GM21447 (cell line): ENCODE measurements at regions not wholly inside any gene's neighbourhood (a gene's known extent, or its start where the extent isn't known, plus 50 kb on each side); places are given as distances from the start of the nearest gene placed in this dataset.
"Not testable (repeated sequence)": the region's sequence is repeated elsewhere in the genome, so short reads cannot be mapped to it uniquely, and the experiment has no call there.

ENCODE experiments used
- ATAC-seq: cut with Tn5 transposase; IDR thresholded peaks from one replicate; pipeline ENCODE4 v1.9.1; 2021; ENCODE audit not compliant: unreplicated experiment

DNA sequence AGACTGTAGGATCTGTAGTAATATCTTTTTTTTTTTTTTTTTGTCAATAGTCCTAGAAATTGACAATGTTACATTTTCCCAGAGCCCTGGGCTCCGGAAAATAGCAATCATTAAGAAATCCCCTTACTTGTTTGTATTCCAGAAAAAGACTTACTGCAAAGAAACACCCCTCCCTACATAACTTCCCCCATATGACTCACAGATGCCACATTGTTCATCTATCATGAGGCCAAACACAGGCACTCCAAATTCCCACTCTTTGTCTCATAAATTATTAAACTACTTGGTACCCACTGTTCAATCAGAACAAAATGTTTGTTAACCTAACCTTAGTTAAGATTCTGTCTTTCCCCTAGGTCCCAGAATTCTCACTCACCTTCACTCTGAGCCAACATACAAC lies 53.5 kb downstream of the TEX51 start:
- ATAC-seq: no peak

DNA sequence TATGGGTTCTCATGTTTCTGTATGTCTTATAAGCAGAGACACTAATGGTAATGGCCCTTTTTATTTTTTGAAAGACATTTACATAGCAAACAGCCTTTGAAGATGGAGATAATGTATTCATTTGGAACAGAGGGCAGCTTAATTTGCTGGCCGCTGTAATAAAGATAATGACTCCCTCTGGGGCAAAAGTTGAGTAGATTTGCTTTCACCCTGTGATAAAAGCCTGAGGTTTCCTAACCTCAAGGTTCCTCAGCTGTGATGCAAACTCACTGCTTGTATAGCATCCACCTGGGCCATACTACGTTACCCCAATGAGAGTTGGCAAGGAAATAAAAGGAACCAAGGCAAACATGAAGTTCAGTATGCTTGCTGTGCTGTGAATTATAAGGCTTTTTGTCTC lies 54.8 kb downstream of the TEX51 start:
- ATAC-seq: no peak

DNA sequence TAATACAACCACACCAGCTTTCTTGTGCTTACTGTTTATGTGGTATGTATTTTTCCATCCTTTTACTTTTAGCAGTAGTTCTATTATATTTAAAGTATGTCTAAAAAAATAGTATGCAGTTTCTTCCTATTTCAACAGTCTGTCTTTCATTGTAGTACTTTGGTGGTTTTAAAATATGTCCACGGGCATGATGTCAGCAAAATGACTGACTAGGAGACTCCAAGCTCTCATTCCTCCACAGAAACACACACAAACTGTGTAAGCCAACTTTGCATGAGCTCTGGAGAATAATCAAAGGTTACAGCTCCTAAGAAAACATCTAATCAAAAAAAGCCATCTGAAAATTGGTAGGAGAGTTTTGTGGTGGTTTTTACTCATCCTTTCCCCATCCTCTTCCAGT lies 56.1 kb downstream of the TEX51 start:
- no peak for ATAC-seq

DNA sequence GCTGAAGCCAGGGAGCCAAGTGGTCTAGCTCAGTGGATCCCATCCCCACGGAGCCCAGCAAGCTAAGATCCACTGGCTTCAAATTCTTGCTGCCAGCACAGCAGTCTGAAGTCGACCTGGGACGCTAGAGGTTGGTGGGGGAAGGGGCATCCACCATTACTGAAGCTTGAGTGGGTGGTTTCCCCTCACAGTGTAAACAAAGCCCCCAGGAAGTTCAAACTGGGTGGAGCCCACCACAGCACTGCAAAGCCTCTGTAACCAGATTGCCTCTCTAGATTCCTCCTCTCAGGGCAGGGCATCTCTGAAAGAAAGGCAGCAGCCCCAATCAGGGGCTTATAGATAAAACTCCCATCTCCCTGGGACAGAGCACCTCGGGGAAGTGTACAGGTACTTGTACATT lies 58.1 kb downstream of the TEX51 start:
- ATAC-seq: not testable (repeated sequence)

DNA sequence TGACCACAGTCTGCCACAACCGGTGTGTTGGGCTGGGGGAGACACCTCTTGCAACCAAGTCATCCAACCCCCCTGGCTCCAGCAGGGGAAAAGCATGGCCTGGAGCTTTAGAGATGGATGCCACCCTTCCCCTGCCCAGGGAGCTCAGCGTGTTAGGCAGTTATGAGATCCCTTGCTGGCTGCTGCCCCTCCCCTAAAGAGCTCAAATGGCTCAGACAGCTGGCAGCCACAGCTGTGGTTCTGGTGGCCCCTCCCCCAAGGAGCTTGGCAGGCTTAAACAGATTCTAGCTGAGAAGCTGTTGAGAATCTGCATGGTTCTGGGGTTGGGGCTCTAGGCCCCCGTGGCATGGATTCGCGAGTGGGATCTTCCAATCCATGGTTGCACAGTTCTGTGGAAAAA lies 64.7 kb downstream of the TEX51 start:
- ATAC-seq: no peak

DNA sequence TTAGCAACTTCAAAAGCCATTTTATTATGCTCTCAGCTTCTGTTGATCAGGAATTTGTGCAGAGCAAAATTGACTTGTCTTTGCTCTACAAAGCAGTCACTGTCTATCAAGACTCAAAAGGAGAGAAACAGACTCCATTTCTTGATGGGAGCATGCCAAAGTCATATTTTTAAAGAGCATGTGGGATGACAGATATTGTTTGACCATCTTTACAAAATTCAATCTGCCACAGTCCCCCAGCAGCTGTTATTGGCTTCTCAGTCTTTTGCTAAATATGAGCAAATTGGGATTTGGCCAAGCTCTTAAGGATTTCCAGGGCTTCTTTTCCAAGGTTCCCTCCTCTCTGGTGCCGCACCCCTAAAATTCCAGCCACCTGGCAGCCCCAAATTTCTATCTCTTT lies 67.9 kb downstream of the TEX51 start:
- no peak for ATAC-seq

DNA sequence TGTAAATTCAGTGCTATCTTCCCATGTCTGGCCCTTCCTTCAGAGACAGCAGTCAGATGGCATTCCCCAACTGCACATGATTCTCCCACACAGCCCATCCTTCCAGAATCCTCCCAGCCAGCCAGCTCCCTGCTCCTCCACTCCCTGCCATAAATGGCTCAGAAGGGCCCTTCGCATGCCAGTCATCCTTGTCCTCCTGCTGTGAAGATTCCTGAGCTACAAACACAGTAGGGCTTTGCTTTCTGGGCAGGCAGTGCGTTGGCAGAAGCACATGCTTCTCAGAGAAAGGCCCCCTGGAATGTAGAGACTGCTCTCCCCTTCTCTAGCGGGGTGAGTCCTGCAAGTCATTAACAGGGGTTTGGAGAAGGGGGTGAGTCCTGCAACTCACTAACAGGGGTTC lies 71.9 kb downstream of the TEX51 start:
- ATAC-seq: no peak

DNA sequence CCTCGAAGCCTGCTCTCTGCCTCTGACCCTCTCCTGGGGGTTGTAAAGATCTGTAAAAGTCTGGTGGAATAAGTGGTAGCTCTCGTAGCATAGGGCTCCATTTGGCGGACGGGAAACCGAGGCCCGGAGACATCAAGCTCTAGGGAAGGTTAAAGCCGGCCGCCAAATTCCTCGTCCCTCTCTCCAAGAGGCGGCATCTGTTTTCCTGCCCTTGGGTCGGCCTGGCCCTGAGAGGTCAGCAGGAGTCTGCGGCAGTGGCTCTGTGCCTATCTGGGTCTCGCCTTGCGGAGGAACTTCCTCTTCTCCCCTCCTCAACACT lies 72.4 kb downstream of the TEX51 start:
- ATAC-seq: no peak

DNA sequence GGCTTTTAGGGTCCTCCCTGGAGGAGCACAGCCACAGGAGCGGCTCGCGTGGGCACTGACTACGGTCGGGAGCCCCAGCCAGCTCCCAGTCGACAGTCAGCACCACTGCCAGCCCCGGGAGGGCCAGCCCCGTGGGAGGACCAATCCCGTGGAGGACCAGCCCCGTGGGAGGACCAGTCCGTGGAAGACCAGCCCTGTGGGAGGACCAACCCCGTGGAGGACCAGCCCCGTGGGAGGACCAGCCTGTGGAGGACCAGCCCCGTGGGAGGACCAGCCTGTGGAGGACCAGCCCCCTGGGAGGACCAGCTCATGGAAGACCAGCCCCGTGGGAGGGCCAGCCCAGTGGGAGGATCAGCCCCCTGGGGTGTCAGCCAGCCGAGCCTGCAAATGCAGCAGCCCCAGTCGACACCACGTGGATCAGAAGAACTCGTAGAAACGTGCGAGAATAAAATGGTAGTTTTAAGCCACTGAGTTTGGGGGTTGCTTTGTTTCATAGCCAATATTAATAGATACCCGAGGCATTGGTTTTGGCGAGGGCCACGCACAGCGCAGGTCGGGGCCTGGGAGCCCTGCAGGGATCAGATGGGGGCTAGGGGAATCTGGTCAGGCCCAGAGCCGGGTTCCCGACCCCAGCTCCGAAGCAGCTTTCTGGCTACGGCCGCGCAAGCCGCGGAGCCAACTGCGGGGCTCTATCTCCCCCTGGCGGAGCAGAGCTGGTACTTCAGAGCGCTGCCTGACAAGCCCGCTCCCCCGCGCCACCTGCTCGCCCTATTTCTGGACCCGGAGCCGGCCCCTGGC lies 73.0 kb downstream of the TEX51 start:
- peak; percentile 82 for ATAC-seq

DNA sequence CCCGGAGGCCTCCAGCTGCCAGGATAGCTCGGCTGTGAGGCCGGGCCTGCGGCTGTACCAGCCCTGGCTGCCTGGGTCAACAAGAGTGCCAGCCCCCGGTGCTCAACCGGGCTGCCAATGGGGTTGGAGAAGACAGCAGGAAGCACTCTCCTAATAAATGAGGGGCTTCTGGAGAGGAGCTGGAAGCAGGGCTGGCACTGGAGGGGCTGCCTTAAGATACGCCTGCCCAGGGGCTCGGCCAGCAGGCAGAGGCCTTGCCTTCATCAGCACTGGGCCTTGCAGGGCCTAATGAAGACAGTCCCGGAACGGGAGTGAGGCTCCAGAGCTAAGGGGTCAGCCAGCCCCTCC lies 73.6 kb downstream of the TEX51 start:
- no peak for ATAC-seq

DNA sequence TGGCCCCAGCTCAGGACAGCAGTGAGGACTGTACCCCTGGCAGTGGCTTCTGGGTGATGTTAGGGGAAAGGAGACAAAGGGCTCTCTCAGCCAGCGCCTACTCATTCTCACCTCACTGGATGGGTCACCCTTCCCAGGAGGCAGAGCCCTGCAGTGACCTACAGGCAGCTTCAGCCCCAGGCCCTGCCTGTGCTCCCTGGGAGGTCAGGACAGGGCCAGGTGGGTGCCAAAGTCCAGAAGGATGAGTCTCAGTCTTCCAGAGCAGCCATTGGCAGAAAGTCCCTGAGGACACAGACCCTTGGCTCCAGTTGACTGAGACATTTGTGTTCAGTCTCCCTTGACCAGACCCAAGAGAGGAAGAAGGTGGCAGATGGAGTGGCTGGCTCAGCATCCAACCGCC lies 75.1 kb downstream of the TEX51 start:
- no peak for ATAC-seq

DNA sequence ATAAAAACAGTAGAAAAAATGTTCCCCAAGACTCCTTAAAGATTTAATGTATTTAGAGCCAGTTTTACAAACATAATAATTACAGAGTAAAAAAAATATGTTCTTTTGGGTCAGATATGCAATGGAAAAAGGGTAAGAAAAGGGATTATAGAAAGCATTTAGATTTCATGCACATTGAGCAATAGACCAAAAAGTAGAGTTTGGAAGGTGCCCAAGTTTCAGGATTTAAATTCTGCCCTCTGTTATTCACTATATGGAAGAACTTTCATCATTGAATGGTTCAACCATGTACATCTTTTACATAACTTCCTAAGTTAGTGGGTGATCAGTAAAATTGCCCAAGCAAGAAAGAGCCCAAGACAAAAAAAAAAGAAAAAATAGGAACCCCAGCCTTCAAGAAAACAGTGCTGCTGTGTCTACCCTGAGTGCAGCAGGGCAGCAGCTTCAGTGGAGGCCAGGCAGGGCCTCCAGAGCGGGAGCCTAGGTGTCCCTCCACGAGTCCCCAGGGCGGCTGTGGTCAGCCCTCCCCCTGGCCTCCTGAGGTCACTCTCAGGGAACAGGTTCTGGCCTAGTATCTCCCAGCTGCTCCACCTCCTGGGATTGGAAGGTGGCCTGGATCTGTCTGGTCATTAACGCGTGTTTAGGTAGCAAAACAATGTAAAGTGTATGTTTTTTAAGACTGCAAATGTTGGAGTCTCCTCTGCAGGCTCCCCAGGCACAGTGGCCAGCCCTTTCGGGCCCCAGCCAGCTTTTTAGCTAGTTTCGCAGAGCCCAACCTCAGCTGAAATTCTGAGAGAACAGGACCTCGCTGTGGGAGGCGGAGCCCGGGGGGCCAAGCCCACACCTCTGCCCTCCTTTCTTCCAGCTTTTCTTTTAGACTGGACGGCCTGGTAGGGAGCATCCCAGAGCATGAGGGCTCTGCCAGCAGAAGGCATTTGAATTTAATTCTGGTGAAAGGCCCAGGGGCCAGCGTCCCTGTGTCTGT lies 77.3 kb downstream of the TEX51 start:
- ATAC-seq: no peak

DNA sequence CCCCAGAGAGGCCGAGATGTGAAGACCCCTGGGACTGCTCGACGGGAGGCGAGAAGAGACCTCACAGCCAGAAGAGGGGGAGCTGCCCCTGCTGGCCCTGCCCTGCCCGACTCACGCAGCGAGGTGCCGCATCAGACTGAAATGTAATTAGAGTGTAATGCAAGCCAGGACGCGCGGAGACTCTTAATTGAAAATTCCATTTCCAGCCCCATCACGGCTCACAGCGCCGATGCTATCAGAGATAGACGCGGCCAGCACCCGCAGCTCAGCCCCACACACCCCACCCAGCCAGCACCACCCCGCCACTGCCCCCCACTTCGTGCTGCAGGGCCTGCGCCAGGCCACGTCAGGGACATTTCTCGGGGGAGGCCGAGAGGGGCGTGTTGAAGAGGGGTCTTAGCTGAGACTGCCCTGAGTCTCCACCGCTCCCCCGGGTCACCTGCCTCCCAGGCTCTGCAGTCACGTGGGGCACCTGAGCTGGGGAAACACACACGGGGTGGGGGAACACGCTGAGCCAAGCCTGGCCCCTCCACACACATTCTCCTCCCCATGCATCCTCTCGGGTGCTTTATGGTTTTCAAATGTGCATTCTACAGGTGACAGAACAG lies 78.1 kb downstream of the TEX51 start:
- ATAC-seq: no peak

DNA sequence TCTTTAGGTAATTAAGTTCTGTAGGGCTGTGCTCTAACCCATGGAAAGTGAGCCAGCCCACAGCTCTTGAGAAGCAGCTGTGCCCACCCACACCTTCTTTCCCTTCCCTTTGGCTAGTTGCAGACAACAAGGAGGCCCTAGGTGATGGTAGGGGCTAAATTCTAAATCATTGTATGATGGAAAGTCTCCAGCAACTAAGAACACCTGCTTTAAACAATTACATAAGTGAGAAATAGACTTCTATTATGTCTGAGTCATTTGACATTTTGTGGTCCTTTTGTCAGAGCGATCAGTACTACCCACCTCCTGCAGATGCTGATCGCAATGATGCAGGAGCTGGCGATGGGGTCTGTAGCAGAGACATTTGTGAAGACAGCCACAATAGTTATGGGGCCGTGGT lies 79.6 kb downstream of the TEX51 start:
- no peak for ATAC-seq

DNA sequence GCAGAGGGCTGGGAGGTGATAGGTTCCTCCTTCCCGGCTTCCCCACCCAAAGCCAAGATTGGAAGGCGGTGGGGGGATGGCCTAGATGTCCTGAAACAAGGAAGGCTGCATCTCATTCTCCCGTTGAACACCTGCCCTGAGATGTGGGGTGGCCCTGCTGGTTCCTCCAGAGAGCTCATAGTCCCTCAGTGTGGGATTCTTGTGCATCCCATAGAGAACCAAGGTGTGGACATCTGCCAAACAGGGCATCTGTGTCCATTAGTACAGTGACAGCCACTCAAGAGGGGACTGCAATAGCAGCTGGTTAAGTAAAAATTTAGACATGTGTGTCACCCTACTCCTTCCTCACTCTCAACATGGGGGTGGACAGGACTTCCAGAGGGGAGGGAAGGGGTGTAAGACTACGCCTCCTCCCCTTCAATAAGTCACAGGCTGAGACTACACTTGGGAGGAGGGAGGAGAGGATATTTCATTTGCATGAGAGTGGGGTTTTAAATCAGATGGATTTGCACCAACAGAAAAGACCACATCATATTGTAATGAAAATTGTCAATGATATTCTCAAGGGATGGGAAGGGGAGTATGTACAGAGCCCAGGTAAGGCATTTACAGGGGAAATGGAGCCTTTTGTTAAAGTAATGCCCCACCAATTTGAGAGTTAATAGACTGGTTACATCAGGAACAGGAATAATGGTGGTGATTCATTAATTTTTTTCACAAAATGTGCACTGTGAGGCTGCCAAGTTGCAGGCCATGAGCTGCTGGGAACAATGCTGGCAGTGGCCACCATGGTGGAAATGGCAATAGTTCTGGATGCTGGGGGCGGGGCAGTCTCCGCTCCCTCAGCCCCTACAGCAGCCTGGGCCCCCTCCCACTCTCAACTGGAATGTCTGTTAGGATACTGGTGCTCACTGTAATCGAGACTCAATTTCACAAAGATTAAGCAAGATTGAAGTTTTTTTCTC lies 80.6 kb downstream of the TEX51 start:
- ATAC-seq: no peak

DNA sequence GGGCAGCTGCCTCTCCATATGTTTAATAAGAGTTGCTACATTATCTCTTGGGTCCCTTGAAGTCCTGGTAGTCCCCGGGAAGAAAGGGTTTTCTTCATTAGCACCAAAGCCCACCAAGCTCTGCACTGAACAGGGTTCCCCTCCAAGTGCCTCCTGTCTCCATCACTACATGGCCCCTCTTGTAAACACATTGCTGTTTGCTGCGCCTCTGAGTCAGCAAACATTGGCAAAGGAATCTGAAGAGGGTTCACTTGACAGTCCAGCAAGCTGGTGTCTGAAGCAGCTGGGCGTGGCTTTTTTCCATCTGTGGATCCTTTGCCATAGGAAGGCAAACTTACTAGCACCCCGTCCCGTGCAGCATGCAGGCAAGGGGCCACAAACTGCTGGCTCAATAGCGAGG lies 82.8 kb downstream of the TEX51 start:
- ATAC-seq: no peak

DNA sequence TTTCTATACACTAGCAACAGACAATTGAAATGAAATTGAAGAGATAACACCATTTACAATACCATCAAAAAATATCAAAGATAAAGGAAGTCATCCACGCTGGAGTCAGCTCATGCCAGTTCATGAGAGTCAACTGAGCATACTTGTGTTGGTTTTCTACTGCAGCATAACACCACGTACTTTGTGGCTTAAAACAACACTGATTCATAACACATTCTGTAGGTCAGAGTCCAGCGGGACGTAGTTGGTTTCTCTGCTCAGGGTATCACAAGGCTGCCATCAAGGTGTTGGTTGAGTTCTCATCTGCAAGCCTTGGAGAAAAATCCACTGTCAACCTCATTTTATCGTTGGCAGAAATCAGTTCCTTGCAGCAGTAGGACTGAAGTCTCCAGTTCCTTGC lies 84.2 kb downstream of the TEX51 start:
- ATAC-seq: no peak

DNA sequence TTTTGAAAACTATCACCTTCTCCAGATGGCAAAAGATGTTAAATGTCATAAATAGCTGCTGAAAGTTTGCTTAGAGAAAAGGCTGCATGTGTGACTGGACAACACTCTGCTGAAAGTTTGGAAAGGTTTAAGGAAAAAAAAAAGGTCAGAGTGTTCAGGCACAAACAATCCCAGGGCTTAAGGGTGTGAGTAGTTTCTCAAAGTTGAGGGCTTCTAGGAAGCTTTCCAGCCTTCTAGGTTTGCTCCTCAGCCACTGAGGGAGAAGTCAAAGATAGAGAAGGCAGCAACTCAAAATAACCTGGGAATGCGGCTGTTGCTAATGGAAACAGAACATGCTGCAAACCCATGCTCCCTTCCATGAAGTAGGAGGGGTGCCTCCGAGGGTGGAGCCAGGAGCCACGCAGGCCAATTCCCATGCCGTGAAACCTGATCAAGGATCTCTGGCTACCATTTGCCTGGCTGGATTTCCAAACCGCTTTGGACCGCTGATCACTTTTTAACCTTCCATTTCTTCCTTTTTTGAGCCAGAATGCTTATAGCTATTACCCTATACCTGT lies 88.0 kb downstream of the TEX51 start:
- ATAC-seq: no peak

DNA sequence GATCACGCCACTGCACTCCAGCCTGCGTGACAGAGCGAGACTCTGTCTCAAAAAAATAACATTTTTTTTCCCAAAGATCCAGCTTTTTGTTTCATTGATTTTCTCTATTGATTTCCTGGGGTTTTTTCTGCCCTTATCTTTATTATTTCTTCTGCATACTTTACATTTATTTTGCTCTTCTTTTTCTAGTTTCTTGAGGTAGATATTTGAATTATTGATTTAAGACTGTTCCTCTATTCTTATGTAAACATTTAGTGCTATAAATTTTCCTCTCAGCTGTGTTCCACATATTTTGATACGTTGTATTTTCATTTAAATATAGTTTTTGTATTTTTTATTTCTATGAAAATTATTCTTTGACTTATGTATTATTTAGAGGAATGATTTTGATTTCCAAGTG lies 89.8 kb downstream of the TEX51 start:
- no peak for ATAC-seq

DNA sequence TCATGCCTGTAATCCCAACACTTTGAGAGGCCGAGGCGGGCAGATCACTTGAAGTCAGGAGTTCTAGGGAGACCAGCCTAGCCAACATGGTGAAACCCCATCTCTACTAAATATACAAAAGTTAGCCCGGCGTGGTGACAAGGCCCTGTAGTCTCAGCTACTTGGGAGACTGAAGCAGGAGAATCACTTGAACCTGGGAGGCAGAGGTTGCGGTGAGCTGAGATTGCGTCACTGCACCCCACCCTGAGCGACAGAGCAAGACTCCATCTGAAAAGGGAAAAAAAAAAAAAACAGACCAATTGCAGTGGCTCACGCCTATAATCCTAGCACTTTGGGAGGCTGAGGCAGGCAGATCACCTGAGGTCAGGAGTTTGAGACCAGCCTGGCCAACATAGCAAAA lies 90.4 kb downstream of the TEX51 start:
- not testable (repeated sequence) for ATAC-seq

DNA sequence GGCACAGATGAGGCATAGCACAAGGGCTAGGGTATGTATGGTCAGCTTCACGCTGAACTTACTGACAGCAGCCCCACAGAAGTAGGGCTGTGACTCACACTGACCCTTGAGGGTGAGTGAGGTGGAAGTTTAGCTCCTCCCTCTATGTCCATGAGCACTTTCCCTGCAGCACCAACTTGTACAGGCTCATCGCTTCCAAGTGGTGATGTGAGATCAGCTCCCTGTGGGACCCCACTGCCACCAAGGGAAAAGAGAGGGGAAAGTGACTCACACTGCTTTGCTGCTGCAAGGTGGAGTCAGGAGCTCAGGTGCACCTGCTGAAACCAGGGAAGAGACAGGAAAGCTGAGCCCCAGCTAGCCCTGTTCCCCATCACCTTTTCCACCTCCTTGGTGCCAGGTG lies 91.5 kb downstream of the TEX51 start:
- ATAC-seq: no peak
